RCC 7860 (cell line): ENCODE measurements at regions not wholly inside any gene's neighbourhood (a gene's known extent, or its start where the extent isn't known, plus 50 kb on each side); places are given as distances from the start of the nearest gene placed in this dataset.

ENCODE experiments used
- DNase-seq: peaks from one replicate; pipeline ENCODE4 v3.0.0-alpha.2; 2015; ENCODE audit warnings: low spot score
- FAIRE-seq: peaks from 2 replicates; lab custom pipeline; 2012; peaks lifted over from hg19 to GRCh38; lab: Jason Lieb, UNC

DNA sequence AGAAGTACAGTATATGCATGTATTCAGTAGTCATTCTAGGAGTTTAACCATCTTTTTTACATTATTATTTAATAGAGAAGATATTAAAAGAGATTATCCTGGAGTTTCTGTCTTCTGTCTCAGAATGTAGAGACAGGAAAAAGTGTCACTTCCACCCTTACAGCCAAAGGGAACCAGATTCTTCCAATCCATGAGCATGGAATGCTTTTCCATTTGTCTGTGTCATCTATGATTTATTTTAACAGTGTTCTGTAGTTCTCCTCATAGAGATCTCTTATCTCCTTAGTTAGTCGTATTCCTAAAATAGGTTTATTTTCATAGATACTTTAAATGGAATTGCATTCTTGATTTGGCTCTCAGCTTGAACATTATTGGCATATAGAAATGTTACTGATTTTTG, 959.5 kb upstream of the PIK3C3 start:
- no peak for DNase-seq
- FAIRE-seq = no peak

DNA sequence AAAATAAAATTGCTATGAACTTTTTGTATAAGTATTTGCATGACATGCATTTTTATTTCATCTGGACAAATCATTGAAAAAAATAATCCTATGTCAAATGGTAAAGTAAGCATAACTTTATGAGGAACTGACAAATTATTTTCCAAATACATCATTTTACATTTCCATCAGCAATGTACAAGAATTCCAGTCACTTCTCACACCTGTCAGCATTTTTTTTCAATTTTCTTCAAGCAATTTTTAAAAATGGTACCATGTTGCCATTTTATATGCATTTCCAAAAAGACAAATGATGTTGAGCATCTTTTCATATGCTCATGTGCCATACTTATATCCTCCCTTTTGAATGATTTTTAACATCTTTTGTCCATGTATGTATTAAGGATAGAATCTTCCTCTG, 961.7 kb upstream of the PIK3C3 start:
- FAIRE-seq = no peak
- no peak for DNase-seq

- DNase-seq (no peak), FAIRE-seq (no peak)
These were observed 967.5 kb upstream of the PIK3C3 start for GRCh38 chr18:40987581-40987980.

- no peak for FAIRE-seq
- DNase-seq = no peak
These were observed 969.6 kb upstream of the PIK3C3 start for GRCh38 chr18:40985436-40985835.

DNA sequence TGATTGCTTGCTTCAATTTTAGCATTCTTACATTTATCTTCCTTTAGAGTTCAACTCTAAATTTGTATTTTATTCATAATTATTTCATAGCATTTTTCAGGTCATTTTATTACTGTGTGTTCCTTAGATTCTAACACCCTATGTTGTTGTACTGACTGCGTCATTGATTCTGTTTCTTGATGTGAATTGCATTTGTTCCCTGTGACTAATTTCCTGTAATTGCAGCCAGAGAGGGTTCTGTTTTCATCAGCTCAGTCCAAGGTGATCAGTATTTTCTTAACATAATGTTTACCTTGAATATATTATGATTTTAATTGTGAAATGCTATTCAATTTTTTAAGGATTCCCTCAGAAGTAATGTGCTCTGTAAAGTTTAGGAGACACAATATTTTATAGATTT, 970.2 kb upstream of the PIK3C3 start:
- DNase-seq = no peak
- no peak for FAIRE-seq

- FAIRE-seq (no peak), DNase-seq (no peak)
These were observed 971.2 kb upstream of the PIK3C3 start for GRCh38 chr18:40983835-40984234.

- FAIRE-seq (no peak), DNase-seq (no peak)
These were observed 974.9 kb upstream of the PIK3C3 start for GRCh38 chr18:40980171-40980570.

GRCh38 chr18:40976050-40976449, 979.0 kb upstream of the PIK3C3 start:
- FAIRE-seq (no peak), DNase-seq (no peak)

- FAIRE-seq = no peak
These were observed 980.6 kb upstream of the PIK3C3 start for GRCh38 chr18:40974448-40974847.

DNA sequence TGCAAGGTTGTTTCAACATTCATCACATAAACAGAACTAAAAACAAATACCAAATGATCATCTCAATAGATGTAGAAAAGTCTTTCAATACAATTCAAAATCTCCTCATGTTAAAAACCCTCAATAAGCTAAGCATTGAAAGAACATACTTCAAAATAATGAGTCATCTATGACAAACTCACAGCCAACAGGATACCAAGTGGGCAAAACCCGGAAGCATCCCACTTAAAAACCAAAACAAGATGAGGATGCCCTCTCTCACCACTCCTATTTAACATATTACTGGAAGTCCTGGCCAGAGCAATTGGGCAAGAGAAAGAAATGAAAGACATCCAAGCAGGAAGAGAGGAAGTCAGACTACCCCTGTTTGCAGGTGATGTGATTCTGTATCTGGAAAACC, 992.2 kb upstream of the PIK3C3 start:
- DNase-seq (no peak), FAIRE-seq (no peak)

More at GRCh38 chr18:40974448-40974847, 980.6 kb upstream of the PIK3C3 start:
- no peak for DNase-seq

GRCh38 chr18:40957533-40958070, 997.4 kb upstream of the PIK3C3 start:
- DNase-seq = no peak
- no peak for FAIRE-seq

- FAIRE-seq = no peak
- DNase-seq = no peak
These were observed 998.8 kb upstream of the PIK3C3 start for GRCh38 chr18:40956213-40956612.

- DNase-seq (no peak), FAIRE-seq (no peak)
These were observed 999.7 kb upstream of the PIK3C3 start for GRCh38 chr18:40955351-40955750.

DNA sequence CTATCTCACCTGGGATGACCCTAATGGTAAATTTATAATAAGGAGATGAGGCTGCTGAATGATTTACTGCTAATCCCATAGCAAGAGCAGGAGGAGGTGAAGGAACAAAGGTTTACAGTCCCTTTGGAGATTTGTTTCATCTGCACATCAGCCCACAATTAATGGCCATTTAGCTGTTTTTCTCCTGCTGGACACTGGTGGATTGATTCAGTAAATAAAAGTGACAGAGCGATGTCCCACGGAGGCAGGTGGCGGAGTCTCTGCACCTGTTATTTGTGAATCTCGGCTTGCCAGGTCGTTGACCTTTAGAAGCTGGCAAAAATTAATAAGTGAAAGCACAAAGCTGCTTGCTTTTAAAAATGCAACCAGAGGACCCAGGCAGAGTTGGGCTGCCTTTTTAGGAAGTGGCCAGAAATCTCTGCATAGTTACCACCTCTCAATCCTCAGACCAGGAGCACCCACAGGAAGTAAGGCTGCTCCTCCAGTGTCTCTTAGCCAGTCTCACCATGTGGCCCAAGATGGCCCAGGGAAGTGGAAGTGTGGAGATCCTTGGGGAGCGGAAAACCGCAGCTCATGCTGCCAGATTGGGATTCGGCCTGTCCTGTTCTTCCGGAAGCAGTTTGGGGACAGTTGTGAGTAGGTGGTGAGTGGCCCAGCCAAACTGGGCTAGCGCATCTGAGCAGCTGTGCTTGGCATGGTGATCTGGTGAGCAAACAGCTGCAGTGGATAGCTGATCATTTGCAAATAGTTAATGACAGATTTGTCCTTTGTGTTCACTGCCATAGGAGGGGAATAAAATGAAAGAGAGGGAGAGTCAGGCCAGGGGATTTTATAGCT, 1005.7 kb upstream of the PIK3C3 start:
- FAIRE-seq = no peak
- DNase-seq = no peak

- no peak for DNase-seq
- FAIRE-seq = no peak
These were observed 1010.5 kb upstream of the PIK3C3 start for GRCh38 chr18:40944576-40944975.

- FAIRE-seq = no peak
These were observed 1015.1 kb upstream of the PIK3C3 start for GRCh38 chr18:40939656-40940515.

GRCh38 chr18:40938615-40939014, 1016.4 kb upstream of the PIK3C3 start:
- no peak for FAIRE-seq

More at GRCh38 chr18:40939656-40940515, 1015.1 kb upstream of the PIK3C3 start:
- DNase-seq = no peak

GRCh38 chr18:40937386-40937785, 1017.6 kb upstream of the PIK3C3 start:
- DNase-seq (no peak), FAIRE-seq (no peak)

More at GRCh38 chr18:40938615-40939014, 1016.4 kb upstream of the PIK3C3 start:
- DNase-seq = no peak

- FAIRE-seq (no peak), DNase-seq (no peak)
These were observed 1019.6 kb upstream of the PIK3C3 start for GRCh38 chr18:40935423-40935822.

- FAIRE-seq = no peak
These were observed 1022.2 kb upstream of the PIK3C3 start for GRCh38 chr18:40932862-40933261.

GRCh38 chr18:40930211-40930882, 1024.7 kb upstream of the PIK3C3 start:
- DNase-seq (no peak), FAIRE-seq (no peak)

More at GRCh38 chr18:40932862-40933261, 1022.2 kb upstream of the PIK3C3 start:
- no peak for DNase-seq
